Endothelial cell of umbilical vein (primary cell): ENCODE measurements at regions not wholly inside any gene's neighbourhood (a gene's known extent, or its start where the extent isn't known, plus 50 kb on each side); places are given as distances from the start of the nearest gene placed in this dataset.

Source experiments
- BruUV-seq: library from RNA; stranded (reverse); fragments of 400-500 nt; replicated peaks from 2 replicates; lab custom pipeline; 2021; lab: Mats Ljungman, UMichigan
- CTCF ChIA-PET: fragments of 300-600, 350-600 bp; sonication (Branson Sonifier 250); formaldehyde crosslinking; loops from one replicate; lab custom pipeline; 2021; ENCODE audit warnings: antibody characterized with exemption, inconsistent platforms; lab: Charles Lee
- POLR2A ChIA-PET: fragments of 300-600, 350-600 bp; sonication (Branson Sonifier 250); formaldehyde crosslinking; loops from one replicate; lab custom pipeline; 2021; ENCODE audit warnings: antibody characterized with exemption, inconsistent platforms; lab: Charles Lee
- DNase-seq: peaks from one replicate; pipeline ENCODE4 v3.0.0-alpha.2; 2011; ENCODE audit warnings: low read depth, low spot score
- FAIRE-seq: peaks from 2 replicates; lab custom pipeline; 2011; peaks lifted over from hg19 to GRCh38; lab: Jason Lieb, UNC
- H2AFZ ChIP-seq: 2 replicates; pipeline ENCODE4 v1.6.0; 2012; ENCODE audit warnings: low read depth, low read length, control low read depth, inconsistent platforms
- H3K27ac ChIP-seq: 2 replicates; pipeline ENCODE4 v1.5.1; 2011; ENCODE audit warnings: low read depth, mild to moderate bottlenecking, control low read depth, low read length, moderate library complexity; ENCODE audit not compliant: insufficient read depth
- H3K27me3 ChIP-seq, 2 experiments: 2 replicates each; pipeline versions ENCODE4 v1.6.0 to v1.6.1; 2011; ENCODE audit warnings: low read length in 2 of 2, mixed read lengths in 1 of 2; ENCODE audit not compliant: control insufficient read depth in 2 of 2, insufficient read depth in 2 of 2
- H3K36me3 ChIP-seq, 2 experiments: 2 replicates in 1 of 2; 3 replicates in 1 of 2; pipeline ENCODE4 v1.5.1; 2011; ENCODE audit warnings: low read length in 2 of 2, mild to moderate bottlenecking in 1 of 2, moderate library complexity in 1 of 2; ENCODE audit not compliant: control insufficient read depth in 2 of 2, insufficient read depth in 2 of 2; ENCODE audit errors: extremely low read depth in 1 of 2
- H3K4me1 ChIP-seq: 3 replicates; pipeline ENCODE4 v1.5.1; 2011; ENCODE audit warnings: mild to moderate bottlenecking, low read length; ENCODE audit not compliant: control insufficient read depth, insufficient read depth; ENCODE audit errors: extremely low read depth
- H3K4me2 ChIP-seq: 2 replicates; pipeline ENCODE4 v1.6.1; 2011; ENCODE audit warnings: low read length, control low read depth, mixed read lengths; ENCODE audit not compliant: insufficient read depth
- H3K4me3 ChIP-seq, 3 experiments: fragments of 200-600 bp in 1 of 3; sonication (generic), shearing (Covaris generic) in 1 of 3; replicated peaks in 1 of 3; 2 replicates each; pipeline ENCODE4 v1.5.1; 2011 to 2016; ENCODE audit warnings: control low read depth in 3 of 3, low read length in 3 of 3, mild to moderate bottlenecking in 2 of 3, inconsistent platforms in 1 of 3, low read depth in 1 of 3, moderate library complexity in 1 of 3; ENCODE audit not compliant: insufficient read depth in 1 of 3
- H3K79me2 ChIP-seq: 2 replicates; pipeline ENCODE4 v1.6.0; 2012; ENCODE audit warnings: low read length, inconsistent platforms; ENCODE audit not compliant: control insufficient read depth, insufficient read depth
- H3K9ac ChIP-seq: replicated peaks from 2 replicates; pipeline ENCODE3; 2011; ENCODE audit warnings: low read length, control low read depth; ENCODE audit not compliant: insufficient read depth; ENCODE audit errors: extremely low read depth
- H3K9me1 ChIP-seq: replicated peaks from 3 replicates; pipeline ENCODE4 v1.6.0; 2011; ENCODE audit warnings: mild to moderate bottlenecking, low read length; ENCODE audit not compliant: control insufficient read depth, insufficient read depth; ENCODE audit errors: extremely low read depth
- H3K9me3 ChIP-seq: replicated peaks from 2 replicates; pipeline ENCODE4 v1.5.1; 2012; ENCODE audit warnings: low read length, inconsistent platforms; ENCODE audit not compliant: control insufficient read depth, insufficient read depth
- H4K20me1 ChIP-seq: replicated peaks from 2 replicates; pipeline ENCODE3; 2011; ENCODE audit warnings: mild to moderate bottlenecking, low read length; ENCODE audit not compliant: control insufficient read depth, insufficient read depth; ENCODE audit errors: extremely low read depth
- CTCF ChIP-seq, 2 donors: IDR thresholded peaks; 1 replicate in 1 of 2; 2 replicates in 1 of 2; pipeline ENCODE4 v1.5.1; 2011; ENCODE audit warnings: low read length in 2 of 2, mild to moderate bottlenecking in 2 of 2, moderate library complexity in 2 of 2, control low read depth in 1 of 2, inconsistent platforms in 1 of 2, low read depth in 1 of 2; ENCODE audit not compliant: insufficient read depth in 1 of 2; ENCODE audit errors: extremely low read depth in 1 of 2
- EZH2 ChIP-seq: IDR thresholded peaks from 2 replicates; pipeline ENCODE4 v1.6.1; 2012; ENCODE audit warnings: borderline replicate concordance, low read depth, mild to moderate bottlenecking, moderate library complexity, low read length, inconsistent platforms; ENCODE audit not compliant: severe bottlenecking
- FOS ChIP-seq: IDR thresholded peaks from 2 replicates; pipeline ENCODE4 v1.6.1; 2011; ENCODE audit warnings: mild to moderate bottlenecking, low read length, moderate library complexity, borderline replicate concordance; ENCODE audit not compliant: insufficient read depth
- GATA2 ChIP-seq: IDR thresholded peaks from 2 replicates; pipeline ENCODE4 v1.7.0; 2011; ENCODE audit warnings: low read depth, mild to moderate bottlenecking, moderate library complexity, mixed read lengths, low read length; ENCODE audit not compliant: insufficient read length, insufficient read depth
- JUN ChIP-seq: IDR thresholded peaks from 2 replicates; pipeline ENCODE4 v1.6.1; 2011; ENCODE audit warnings: borderline replicate concordance, low read depth; ENCODE audit not compliant: insufficient read length, insufficient read depth
- MYC ChIP-seq: IDR thresholded peaks from one replicate; pipeline ENCODE4 v1.6.1; 2011; ENCODE audit warnings: mild to moderate bottlenecking, low read depth, low read length
- POLR2A ChIP-seq: IDR thresholded peaks from 2 replicates; pipeline ENCODE4 v1.6.1; 2012; ENCODE audit warnings: low read depth, mild to moderate bottlenecking, control low read depth, low read length
- POLR2AphosphoS5 ChIP-seq: IDR thresholded peaks from 2 replicates; pipeline ENCODE4 v1.6.1; 2012; ENCODE audit warnings: low read depth, mild to moderate bottlenecking, control low read depth, low read length, moderate library complexity; ENCODE audit not compliant: insufficient read depth
- dilution Hi-C: fragments of 300-500 bp; cut with MboI; formaldehyde crosslinking; loops from one replicate; pipeline ENCODE4 v1.15.0; 2019; ENCODE audit warnings: low sequenced_read_pairs; ENCODE audit not compliant: extremely low pct_ligation_motif_present
- intact Hi-C: fragments of 100-400 bp; cut with micrococcal nuclease; formaldehyde crosslinking; loops from one replicate; pipeline ENCODE4 v1.10.0; 2022
- TF ChIP-seq, protein P1 (sequence below): IDR thresholded peaks from 2 replicates; pipeline ENCODE4 v1.6.1; 2011; ENCODE audit not compliant: insufficient read depth, insufficient read length

- no peak for FAIRE-seq
- intact Hi-C loops (no loop called here), dilution Hi-C loops (no loop called here)
- no peak overlapping the region for H2AFZ ChIP-seq
- TF ChIP-seq CTCF (IDR thresholded peaks at IDR 0.05; ENCODE audit: extremely low read depth in 1 of 2, insufficient read depth in 1 of 2, low read depth in 1 of 2, low read length in 2 of 2), result no peak
- TF ChIP-seq POLR2AphosphoS5, result no peak
- no peak for TF ChIP-seq MYC
- no peak for TF ChIP-seq FOS
- no peak for TF ChIP-seq EZH2
- TF ChIP-seq JUN, result no peak
- no peak for TF ChIP-seq GATA2
- TF ChIP-seq POLR2A, result no peak
- TF ChIP-seq, protein P1, sequence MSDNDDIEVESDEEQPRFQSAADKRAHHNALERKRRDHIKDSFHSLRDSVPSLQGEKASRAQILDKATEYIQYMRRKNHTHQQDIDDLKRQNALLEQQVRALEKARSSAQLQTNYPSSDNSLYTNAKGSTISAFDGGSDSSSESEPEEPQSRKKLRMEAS, result no peak
- no peak overlapping the region for H3K9ac ChIP-seq
- no peaks in the 10 kb centered on the region for H4K20me1 ChIP-seq
- H3K4me3 ChIP-seq, result no peak overlapping the region
- no peaks in the 10 kb centered on the region for H3K79me2 ChIP-seq
- DNase-seq, result no peak
- POLR2A ChIA-PET, result no interaction called here
- H3K27me3 ChIP-seq, result no peaks in the 10 kb centered on the region
- no peak overlapping the region for H3K4me2 ChIP-seq
- H3K9me1 ChIP-seq, result no peaks in the 10 kb centered on the region
- no TSS peak for BruUV-seq
- no peak overlapping the region for H3K27ac ChIP-seq
- no peaks in the 10 kb centered on the region for H3K4me1 ChIP-seq
- CTCF ChIA-PET, result no interaction called here
- no peaks in the 10 kb centered on the region for H3K36me3 ChIP-seq
- peaks cover 6% of the 10 kb centered on the region for H3K9me3 ChIP-seq
Measured at GRCh38 chr18:75639472-75639831, 211.9 kb upstream of the SMIM21 start.
